RWPE2 (cell line): ENCODE measurements at regions not wholly inside any gene's neighbourhood (a gene's known extent, or its start where the extent isn't known, plus 50 kb on each side); places are given as distances from the start of the nearest gene placed in this dataset.

Experiments used
- ATAC-seq: fragments of 200-7000 bp; cut with Tn5 transposase; 3 replicates; pipeline ENCODE4 v1.9.1; 2021; ENCODE audit warnings: low read depth
- DNase-seq: peaks from one replicate; pipeline ENCODE4 v3.0.0-alpha.2; 2020; ENCODE audit warnings: low spot score
- H3K27ac ChIP-seq: fragments of 450-650 bp; 2 replicates; pipeline ENCODE4 v1.5.1; 2017; ENCODE audit warnings: mild to moderate bottlenecking; ENCODE audit not compliant: poor library complexity, severe bottlenecking
- H3K27me3 ChIP-seq: fragments of 250-450 bp; sonication (Bioruptor Pico); 2 replicates; pipeline ENCODE4 v1.5.1; 2021; ENCODE audit warnings: mild to moderate bottlenecking, moderate library complexity; ENCODE audit not compliant: insufficient read depth, poor library complexity, severe bottlenecking
- H3K36me3 ChIP-seq: fragments of 250-450 bp; sonication (Bioruptor Pico); 2 replicates; pipeline ENCODE4 v1.5.1; 2020; ENCODE audit warnings: low read depth, mild to moderate bottlenecking, moderate library complexity
- H3K4me1 ChIP-seq: fragments of 250-450 bp; sonication (Bioruptor Pico); 2 replicates; pipeline ENCODE4 v1.5.1; 2021; ENCODE audit warnings: mild to moderate bottlenecking, moderate library complexity; ENCODE audit not compliant: insufficient read depth, poor library complexity, severe bottlenecking
- H3K4me3 ChIP-seq: fragments of 250-450 bp; sonication (Bioruptor Pico); 2 replicates; pipeline ENCODE4 v1.5.1; 2021; ENCODE audit warnings: mild to moderate bottlenecking, moderate library complexity; ENCODE audit not compliant: severe bottlenecking
- H3K9me3 ChIP-seq: fragments of 250-450 bp; sonication (Bioruptor Pico); 2 replicates; pipeline ENCODE4 v1.5.1; 2021; ENCODE audit warnings: mild to moderate bottlenecking, moderate library complexity; ENCODE audit not compliant: severe bottlenecking
- TF ChIP-seq, protein P1 (sequence below): fragments of 450-650 bp; IDR thresholded peaks from one replicate; pipeline ENCODE4 v1.5.1; 2017; ENCODE audit warnings: mild to moderate bottlenecking, moderate library complexity; ENCODE audit not compliant: poor library complexity, severe bottlenecking

GRCh38 chr20:24095303-24095702 is 106.7 kb upstream of the GGTLC1 start:
- Histone ChIP-seq H3K27me3 (no peaks in the 10 kb centered on the region), H3K4me1 (peaks cover 11% of the 10 kb centered on the region), H3K27ac (no peak overlapping the region), H3K36me3 (no peaks in the 10 kb centered on the region), H3K9me3 (no peaks in the 10 kb centered on the region), H3K4me3 (no peak overlapping the region)
- TF ChIP-seq, protein P1, sequence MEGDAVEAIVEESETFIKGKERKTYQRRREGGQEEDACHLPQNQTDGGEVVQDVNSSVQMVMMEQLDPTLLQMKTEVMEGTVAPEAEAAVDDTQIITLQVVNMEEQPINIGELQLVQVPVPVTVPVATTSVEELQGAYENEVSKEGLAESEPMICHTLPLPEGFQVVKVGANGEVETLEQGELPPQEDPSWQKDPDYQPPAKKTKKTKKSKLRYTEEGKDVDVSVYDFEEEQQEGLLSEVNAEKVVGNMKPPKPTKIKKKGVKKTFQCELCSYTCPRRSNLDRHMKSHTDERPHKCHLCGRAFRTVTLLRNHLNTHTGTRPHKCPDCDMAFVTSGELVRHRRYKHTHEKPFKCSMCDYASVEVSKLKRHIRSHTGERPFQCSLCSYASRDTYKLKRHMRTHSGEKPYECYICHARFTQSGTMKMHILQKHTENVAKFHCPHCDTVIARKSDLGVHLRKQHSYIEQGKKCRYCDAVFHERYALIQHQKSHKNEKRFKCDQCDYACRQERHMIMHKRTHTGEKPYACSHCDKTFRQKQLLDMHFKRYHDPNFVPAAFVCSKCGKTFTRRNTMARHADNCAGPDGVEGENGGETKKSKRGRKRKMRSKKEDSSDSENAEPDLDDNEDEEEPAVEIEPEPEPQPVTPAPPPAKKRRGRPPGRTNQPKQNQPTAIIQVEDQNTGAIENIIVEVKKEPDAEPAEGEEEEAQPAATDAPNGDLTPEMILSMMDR, result no peak
- no peak for ATAC-seq
- DNase-seq, result no peak

DNA sequence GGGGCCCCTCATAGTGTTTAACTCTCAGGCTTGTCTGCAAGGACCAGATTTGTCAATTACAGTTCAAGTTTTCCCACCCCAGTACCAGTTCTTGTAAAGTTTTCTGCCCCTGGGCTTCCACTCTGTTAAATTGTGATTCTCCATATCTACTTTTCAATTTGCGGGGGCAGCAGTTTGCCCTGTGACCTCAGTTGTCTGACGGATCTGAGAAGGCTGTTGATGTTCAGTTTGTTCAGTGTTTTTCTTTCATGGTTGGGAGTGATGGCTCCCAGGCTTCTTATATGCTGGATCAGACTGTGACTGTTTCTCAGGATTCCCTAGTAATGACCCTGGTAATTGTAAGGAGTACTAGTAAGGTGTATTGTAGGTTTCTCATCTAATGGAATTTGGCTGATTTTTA is 101.0 kb upstream of the GGTLC1 start:
- ATAC-seq (no peak), DNase-seq (no peak)
- Histone ChIP-seq H3K9me3 (no peaks in the 10 kb centered on the region), H3K4me3 (no peak overlapping the region), H3K4me1 (no peaks in the 10 kb centered on the region), H3K36me3 (no peaks in the 10 kb centered on the region), H3K27ac (no peak overlapping the region), H3K27me3 (no peaks in the 10 kb centered on the region)
- TF ChIP-seq, protein P1, result no peak

- no peak for ATAC-seq
- Histone ChIP-seq H3K27me3 (no peaks in the 10 kb centered on the region), H3K4me1 (no peaks in the 10 kb centered on the region), H3K27ac (no peak overlapping the region), H3K9me3 (no peaks in the 10 kb centered on the region), H3K36me3 (no peaks in the 10 kb centered on the region), H3K4me3 (no peak overlapping the region)
- TF ChIP-seq, protein P1, result no peak
- no peak for DNase-seq
Measured at GRCh38 chr20:24086121-24086520, 97.5 kb upstream of the GGTLC1 start.

DNA sequence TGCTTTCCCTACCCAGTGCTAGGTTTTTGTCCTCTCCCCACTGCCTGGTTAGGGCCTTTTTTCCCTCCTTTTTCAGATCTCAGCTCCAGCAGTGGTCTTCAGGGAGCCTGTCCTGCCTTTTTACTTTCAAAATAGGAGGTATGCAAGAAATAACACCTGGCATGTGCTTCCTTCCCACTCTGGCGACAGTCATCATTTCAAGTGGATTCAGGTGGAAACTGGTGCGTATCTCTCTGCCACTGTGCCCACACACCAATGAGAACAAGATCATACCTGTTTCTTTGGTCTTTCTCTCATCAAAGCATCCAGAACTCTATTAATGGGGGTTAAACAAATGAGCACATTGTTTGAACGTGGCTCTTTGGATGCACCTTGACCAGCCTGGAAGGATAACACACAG is 95.7 kb upstream of the GGTLC1 start:
- DNase-seq (no peak), ATAC-seq (no peak)
- TF ChIP-seq, protein P1, result no peak
- Histone ChIP-seq H3K27ac (no peak overlapping the region), H3K36me3 (no peaks in the 10 kb centered on the region), H3K27me3 (no peaks in the 10 kb centered on the region), H3K4me3 (no peak overlapping the region), H3K4me1 (no peaks in the 10 kb centered on the region), H3K9me3 (no peaks in the 10 kb centered on the region)

DNA sequence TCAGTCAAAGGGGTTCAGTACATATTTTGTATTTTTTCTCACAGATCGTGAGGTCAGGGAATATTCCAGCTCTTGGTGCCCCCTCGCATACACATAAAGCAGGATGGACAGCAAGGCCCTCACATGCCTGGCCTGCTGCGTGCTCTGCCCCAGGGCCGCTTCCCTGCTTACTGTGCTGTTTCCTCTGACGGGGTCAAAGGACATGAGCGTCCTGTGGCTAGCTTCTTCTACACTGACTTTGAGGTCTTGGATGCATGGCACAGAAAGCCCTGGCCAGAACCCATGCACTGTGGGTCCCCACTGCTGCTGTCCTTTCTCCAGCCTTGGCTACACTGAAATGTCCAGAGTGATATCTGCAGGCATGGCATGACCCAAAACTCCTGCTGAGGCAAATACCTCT is 92.5 kb upstream of the GGTLC1 start:
- ATAC-seq, result no peak
- H3K9me3 ChIP-seq, result no peaks in the 10 kb centered on the region

More for the DNA sequence above, 92.5 kb upstream of the GGTLC1 start:
- no peaks in the 10 kb centered on the region for H3K27me3 ChIP-seq
- no peak overlapping the region for H3K27ac ChIP-seq
- H3K4me3 ChIP-seq, result no peak overlapping the region
- no peaks in the 10 kb centered on the region for H3K4me1 ChIP-seq
- H3K36me3 ChIP-seq, result no peaks in the 10 kb centered on the region
- TF ChIP-seq, protein P1, result no peak
- DNase-seq, result no peak
